SKM-1 (cell line): ENCODE measurements at regions not wholly inside any gene's neighbourhood (a gene's known extent, or its start where the extent isn't known, plus 50 kb on each side); places are given as distances from the start of the nearest gene placed in this dataset.
"Not testable (repeated sequence)": the region's sequence is repeated elsewhere in the genome, so short reads cannot be mapped to it uniquely, and the experiment has no call there.

ENCODE experiments used
- DNase-seq: peaks from one replicate; lab custom pipeline; 2025; ENCODE audit not compliant: unreplicated experiment; lab: John Stamatoyannopoulos, UW

DNA sequence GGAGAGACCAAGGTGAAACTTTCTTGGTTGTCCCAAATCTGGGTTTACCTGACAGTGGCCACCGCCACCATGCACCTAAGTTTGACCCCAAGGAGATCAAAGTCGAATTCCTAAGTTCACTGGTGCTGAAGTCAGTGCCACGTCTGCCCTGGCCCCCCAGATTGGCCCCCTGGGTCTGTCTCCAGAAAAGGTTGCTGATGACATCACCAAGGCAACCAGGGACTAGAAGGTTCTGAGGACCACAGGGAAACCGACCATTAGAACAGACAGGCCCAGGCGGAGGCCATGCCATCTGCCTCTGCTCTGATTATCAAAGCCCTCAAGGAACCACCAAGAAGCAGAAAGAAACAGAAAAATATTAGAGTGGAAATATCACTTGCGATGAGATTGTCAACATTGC is 91.2 kb downstream of the DLL1 start:
- DNase-seq: no peak

DNA sequence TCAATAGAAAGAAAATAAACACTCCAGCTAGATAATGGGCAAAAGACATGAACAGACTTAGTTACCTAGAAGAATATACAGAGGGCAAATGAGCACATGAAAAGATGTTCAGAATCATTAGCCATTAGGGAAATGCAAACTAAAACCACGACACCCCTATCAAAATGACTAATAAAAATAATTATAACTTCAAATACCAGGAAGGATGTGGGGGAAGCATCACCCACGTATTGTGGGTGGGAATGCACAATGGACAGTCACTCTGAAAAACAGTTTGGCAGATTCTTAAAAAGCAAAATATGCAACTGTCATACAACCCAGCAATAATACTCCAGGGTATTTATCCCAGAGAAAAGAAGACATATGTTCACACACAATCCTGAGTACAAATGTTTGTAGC is 92.6 kb downstream of the DLL1 start:
- no peak for DNase-seq

DNA sequence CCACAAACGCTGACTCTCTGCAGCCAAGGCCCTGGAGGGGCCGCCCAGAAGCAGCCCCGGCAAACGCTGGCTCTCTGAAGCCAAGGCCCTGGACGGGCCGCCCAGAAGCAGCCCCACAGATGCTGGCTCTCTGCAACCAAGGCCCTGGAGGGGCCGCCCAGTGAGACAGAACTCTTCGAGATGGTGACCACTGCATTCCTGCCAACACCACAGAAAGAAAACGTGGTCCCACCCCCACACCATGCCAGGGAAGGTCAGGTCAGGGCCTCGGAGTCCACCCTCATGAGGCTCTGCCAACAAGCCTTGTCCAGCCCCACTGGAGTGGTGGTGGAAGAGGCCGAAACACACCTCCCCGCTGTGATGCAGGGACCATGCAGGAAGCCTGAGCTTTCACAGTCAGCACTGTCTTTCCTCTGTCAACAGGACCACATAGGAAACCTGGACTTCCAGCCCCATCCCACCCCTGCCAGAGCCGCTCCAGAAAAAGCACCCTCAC is 97.5 kb downstream of the DLL1 start:
- DNase-seq: no peak

DNA sequence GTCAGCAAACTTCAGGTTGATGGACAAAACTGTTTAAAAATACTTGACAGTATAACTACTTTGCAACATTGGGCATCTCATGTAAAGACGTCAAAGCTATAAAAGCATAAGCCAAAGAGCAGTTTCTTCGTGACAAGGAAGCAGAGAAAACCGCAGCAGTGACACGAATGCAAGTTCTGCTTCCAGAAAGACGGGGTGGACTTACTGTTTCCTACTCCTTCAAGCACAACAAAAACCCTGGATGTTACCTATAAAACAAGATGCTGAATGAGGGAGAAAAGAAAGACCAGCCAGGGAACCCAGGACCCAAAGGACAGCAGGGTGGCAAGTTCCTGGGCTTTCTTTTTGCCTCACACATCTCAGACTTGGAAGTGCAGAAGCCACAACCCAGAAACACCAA is 98.0 kb downstream of the DLL1 start:
- DNase-seq: no peak

DNA sequence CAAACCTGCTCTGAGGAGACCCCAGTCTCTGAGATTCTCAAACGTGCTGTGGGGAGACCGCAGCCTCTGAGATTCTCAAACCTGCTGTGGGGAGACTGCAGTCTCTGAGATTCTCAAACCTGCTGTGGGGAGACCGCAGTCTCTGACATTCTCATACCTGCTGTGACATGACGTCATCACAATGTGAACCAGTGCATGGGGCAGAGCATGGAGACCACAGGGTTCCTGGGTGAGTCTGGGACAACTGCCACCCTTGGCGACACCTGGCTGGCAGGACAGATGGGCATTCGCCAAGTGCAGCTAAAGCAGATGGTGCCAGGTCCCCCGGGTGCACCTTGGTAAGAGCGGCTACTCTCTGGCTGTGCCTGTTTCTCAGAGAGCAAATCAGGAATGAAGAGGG is 98.8 kb downstream of the DLL1 start:
- DNase-seq: not testable (repeated sequence)

DNA sequence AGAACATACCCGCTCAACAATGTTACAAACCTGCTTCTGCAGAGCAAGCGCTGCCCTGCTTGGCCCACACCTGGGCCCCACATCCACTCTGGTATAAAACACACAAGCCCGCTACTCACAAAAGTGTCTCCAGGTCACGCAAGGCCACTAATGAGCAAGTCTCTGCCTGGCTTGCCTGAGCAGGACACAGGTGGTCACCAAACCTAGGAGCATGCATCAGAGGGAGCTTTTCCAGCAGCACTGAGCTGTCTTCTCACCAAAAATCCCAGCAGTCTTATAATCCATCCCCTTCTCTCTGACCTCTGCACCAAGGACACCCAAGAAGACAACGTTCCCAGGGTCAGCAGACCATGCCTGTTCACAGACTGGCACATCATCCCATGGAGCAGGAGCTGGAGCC is 100.8 kb downstream of the DLL1 start:
- no peak for DNase-seq

DNA sequence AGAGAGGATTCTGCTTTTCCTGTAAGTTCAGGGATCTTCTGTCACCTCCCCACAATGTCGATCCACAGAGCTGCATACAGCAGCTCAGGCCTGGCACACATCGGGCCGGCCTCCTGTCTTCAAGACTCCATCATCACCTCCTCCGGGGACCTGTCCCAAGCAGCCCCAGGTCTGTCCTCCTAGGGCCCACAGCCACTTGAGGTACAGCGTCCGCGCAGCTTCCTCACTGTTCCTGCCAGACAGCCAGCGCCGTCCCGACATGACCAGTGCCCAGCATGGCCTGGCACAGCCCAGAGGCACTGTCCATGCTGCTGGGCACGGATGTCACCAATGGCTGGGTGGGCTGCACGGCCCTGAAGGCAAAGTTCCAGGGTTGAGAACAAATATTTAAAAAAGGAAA is 101.6 kb downstream of the DLL1 start:
- no peak for DNase-seq

DNA sequence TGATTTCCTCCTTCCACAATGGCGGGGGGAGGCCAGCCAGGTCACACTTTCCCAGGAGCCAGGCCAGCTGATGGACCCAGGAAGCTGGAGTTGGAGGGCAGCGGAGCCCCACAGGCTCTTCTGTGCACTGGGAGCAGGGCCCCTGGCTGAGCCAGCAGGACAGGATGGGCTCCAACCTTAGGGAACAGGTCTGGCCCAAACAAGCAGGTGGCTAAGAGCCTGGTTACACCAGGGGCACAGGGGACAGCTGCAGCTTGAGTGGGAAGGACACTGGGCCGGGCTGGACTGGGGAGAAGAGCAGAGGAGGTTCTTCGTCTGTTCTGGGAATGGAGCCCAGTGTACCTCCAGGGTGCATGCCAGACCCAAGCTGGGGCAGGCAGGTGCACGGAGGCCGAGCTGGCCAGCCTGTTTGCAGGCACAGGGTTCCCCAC is 102.3 kb downstream of the DLL1 start:
- DNase-seq: no peak

DNA sequence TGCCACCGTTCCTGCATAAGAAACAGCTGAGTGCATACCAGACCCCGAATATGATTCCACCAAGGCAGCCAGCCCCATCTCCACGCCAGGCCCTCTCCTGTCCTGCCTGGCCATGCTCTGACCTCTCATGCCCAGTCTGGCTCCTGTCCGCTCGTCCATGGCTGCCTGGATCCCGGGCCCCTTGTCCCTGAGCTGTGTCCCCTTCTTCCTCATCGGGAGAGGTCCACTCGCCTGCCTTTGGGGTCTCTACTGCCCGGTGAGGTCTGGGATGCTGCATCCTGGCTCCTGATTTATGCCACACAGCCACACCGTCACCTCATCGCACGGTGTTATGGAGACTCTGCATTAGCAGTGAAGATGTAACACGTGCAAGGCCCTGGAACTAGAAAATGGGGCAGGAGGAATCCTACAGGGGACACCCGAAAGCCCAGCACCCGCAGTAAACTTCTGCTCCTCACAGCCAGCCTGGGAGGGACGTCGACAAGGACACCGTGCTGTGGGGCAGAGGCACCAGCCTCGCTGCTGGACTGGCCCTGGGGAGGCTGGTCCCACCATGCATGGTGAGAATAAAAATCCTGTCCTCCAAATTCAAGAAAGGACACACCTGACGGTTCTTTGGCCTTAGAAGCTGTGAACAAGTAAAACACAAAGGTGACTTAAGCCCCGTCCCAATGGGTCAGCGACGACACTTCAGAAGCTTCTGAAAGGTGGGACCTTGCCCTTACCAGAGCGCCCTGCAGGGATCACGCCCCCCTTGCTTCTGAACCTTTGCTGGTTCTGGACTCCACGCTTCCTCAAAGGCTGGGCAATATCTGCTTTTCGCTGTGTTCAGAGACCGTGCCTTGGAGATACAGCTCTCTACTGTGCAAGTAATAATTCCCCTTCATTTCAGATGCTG is 103.0 kb downstream of the DLL1 start:
- no peak for DNase-seq

DNA sequence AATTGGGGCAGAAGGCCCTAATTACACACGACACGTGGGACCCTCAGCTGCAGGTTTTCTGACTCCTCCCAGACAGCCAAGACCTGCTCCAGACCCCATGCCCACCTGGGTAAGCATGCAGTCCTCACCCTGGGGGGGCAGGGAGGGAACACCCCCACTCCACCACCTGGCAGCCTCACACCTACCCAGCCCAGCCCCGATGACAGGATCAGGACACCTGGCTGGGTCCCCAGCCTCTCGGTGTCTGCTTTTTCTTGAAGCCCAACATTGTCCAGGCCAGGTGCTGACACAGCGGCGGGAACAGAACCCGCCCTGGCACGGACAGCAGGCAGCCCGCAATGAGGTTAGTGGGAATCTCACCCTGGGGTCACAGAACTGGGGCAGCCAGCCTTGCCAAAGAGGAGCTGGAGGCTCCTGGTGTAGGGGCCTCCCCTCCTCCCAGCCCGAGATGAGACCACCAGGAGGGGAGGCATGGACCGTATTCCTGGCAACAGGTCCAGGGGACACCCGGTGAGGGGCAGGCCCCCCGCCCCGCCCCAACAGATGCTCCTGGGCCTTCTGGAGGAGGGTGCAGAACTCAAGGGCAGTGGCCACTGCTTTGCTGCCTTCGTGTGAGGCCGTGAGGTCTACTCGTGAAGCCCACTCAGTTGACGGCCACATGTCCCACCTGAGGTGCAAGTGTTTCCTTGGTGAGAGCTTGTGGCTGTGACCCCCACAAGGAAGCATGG is 103.8 kb downstream of the DLL1 start:
- no peak for DNase-seq

DNA sequence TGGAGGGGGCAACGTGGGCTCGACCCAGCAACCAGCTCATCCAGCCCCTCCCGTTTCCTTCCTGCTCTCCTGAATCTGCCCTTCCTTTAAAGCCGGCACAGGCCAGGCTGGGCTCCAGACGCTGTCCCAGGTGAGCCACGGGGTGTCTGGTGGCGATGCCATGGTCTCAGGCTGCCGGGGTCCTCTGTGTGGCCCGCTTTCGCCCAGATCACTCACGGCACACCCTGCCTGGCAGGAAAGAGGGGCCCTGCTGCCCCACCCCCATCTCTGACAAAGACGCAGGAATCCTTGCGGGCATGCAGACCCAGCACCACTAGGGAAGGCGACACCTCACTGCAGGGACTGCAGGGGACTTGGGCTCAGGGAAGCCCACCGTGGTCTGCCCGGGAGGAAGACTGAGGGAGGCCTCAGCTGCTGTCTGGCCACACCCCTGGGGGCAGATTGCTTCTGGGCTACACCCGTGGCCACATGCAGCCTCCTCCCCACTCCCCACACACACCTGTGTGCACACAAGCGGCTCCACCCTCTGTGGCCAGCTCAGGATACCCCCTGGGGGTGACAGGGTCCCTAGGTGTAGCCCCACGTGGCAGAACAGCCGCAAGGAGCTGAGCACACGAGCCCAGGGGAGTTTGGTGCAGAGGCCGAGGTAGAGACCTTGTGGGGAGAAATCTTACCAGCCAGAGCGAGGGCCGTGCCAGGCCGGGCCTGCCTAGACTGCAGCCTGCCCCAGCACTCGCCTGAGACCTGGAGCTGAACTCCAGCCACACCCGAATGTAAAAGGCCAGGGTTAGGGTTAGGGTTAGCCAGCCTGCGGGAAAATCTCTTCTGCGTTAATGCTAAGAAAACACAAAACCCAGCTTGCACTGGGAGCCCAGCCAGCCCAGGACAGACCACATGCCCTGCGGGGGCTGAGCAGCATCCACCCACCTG is 104.6 kb downstream of the DLL1 start:
- DNase-seq: no peak

DNA sequence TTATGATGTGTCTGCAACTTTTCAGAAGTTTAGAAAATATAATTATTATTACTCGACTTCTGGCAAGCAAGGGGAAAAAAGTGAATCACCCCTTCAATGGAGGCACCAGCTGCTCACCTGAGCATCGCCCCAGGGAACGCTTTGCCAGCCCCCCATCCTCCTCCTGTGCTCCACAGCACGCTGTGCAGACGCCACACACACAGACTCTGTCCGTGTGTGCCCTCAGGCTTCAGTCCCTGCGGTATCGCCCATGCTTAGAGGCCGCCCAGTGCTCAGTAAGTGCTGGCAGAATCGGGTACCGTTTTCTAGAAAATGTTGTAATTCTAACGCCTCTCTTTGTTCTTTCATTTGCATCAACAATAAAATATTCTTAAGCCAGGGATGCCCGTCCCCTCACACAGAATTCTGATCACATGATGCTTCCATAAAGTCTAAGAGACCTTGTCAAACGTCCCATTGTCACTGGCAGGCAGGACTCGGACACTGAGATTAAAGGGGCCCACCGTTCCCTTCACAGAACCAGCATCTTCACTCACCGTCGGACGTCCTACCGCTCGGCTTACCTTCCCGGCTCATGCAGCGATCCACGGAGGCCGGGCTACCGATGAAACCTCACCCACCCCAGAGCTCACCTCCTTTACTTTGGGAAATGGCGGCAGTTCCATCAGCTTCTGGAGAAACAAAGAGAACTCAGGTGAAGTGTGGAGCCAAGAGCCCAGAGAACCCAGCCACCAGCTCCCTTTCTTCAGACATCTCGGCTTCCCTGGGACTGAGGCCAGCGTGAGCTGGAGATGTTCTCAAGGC is 105.5 kb downstream of the DLL1 start:
- no peak for DNase-seq

DNA sequence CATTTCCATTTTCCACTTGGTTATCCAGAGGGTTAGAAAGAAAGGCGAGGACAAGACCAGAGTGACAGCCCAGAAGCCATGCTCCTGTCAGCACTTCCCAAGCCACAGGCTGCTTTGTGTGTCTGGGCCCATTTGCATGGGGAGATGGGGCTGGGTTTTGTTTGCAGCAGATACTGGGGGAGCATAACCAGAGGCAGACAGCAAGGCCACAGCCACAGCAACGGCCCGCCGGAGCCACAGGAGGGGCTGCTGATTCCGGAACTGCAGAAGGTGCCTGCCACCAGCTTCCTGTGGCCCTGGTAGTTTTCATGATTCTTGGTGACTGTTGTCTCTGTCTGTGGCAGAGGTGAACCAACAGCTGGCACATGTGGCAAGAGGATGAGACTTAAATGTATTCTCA is 106.6 kb downstream of the DLL1 start:
- no peak for DNase-seq

DNA sequence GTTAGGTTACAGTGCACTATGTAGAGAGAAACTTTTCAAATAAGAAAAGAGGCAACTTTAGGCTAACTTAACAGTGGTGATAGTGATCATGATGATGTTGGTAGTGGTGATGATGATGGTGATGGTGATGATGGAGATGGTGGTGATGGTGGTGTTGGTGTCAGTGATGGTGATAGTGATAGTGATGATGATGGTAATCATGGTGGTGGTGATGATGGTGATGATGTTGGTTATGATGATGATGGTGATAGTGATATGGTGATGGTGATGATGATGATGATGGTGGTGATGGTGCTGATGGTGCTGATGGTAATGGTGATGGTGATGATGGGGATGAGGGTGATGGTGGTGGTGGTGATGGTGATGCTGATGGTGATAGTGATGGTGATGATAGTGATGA is 107.4 kb downstream of the DLL1 start:
- no peak for DNase-seq

DNA sequence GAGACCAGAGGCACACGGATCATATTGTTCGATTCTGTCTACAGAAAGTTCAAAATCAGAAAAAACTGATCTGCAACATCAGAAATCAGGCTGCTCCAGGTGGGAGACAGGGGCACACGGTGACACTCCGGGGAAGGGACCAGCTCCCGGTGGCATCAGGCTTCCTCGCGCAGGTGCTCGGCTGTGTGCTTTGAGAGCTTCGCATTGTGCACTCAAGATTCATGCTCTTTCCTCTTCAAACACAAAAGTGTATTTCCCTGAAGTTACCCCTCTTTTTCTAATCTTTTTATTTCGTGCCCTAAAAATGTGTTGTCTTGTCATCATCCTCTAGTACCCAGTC is 108.1 kb downstream of the DLL1 start:
- no peak for DNase-seq

DNA sequence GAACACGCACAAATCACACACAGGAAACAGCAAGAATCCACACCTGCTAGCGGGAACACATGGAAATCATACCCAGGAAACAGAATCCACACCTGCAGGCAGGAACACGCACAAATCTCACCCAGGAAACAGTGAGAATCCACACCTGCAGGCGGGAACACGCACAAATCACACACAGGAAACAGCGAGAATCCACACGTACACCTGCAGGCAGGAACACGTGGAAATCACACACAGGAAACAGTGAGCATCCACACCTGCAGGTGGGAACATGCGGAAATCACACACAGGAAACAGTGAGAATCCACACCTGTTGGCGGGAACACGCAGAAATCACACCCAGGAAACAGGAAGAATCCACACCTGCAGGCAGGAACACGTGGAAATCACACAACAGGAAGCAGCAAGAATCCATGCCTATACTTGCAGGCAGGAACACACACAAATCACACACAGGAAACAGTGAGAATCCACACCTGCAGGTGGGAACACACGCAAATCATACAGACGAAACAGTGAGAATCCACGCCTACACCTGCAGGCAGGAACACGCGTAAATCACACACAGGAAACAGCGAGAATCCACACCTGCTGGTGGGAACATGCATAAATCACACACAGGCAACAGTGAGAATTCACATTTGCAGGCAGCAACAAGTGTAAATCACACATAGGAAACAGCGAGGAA is 108.6 kb downstream of the DLL1 start:
- no peak for DNase-seq

DNA sequence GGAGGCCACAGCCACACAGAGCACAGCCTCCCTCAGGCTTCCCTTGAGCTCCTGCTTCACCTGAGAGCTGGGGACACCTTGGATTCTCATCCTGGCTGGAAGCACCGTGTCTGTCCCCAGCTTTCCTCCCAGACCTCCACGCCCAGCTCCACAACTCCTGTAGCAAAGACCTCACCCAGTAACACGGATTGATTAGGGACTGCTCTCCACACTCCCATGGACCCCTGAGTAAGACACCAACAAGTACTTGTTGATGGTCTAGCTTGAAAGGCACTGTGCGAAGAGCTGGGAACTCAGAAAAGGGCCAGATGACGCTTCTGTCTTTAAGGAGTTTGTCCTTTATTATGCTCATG is 109.6 kb downstream of the DLL1 start:
- DNase-seq: no peak

DNA sequence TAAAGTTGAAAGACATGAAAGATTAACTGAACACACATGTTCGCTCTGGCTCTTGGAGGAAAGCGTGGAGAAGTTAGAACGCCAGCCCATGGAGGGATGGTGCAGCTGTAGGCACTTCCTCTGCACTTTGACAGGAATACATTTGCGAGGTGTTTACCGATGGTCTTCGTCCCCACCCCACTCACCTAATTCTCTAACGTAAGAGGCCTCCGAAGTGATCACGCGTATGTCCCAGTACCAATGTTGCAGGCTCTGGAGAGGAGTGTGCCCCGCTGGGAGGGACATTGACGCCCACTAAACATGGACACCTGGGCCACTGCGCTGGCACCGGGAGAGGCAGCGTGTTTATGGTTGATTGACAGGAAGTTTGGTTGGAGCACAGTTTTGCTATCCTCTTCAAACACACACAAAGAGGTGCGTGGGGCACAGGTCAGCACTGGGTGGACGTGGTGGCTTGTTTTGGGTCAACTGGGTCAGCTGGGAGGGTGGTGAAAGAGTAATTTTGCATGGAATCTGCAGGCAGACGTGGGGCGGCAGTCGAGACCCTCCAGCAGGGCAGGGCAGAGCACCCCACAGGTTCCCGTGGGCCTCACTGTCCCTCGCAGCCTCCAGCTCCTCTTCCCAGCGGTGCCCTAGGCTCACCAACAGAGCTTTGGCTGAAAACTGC is 110.1 kb downstream of the DLL1 start:
- DNase-seq: no peak

DNA sequence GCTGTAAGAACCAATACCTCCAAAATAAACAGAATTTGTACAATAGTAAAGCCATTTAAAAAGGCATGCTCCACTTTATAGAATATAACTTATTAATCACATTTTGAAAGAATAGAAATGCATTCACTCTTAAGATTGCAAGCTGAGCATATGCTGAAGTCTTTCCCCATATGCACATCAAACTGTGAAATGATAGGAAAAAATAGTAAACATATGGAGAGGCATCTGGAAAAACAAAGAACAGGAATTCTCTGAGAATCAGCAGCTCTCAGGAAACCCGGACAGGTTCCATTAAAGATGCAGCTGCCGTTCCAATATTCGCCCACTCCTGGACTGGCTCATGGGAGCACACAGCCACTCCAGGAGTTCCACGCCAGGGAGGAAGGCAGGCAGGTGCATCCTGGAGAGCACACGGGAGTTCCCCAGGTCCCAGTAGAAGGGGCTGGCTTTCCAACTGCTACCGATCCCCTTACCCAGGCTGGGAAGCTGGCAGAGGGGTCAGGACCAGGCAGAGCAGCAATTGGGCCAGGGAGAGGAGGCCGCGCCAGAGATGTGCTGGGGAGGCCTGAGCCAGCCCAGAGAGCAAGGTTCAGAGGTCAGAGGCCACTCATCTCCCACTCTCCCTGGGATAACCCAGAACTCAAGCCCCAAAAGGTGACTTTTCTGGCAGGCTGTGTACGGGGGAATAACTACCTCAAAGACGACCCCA is 111.1 kb downstream of the DLL1 start:
- no peak for DNase-seq
